Activated B cell treated with CpG ODN at 0.5 μM for 24 hours (primary cell): ENCODE measurements at regions not wholly inside any gene's neighbourhood (a gene's known extent, or its start where the extent isn't known, plus 50 kb on each side); places are given as distances from the start of the nearest gene placed in this dataset.

ENCODE experiments used
- ATAC-seq: fragments of 200-7000 bp; cut with Tn5 transposase; one replicate; pipeline ENCODE4 v1.10.0; 2021; ENCODE audit warnings: low read depth, mild to moderate bottlenecking, moderate library complexity
- CTCF ChIA-PET: fragments of 350-600 bp; sonication (Branson Sonifier 250); formaldehyde crosslinking; loops from one replicate; lab custom pipeline; 2021; ENCODE audit warnings: antibody characterized with exemption; lab: Charles Lee
- POLR2A ChIA-PET: fragments of 350-600 bp; sonication (Branson Sonifier 250); formaldehyde crosslinking; loops from one replicate; lab custom pipeline; 2021; ENCODE audit warnings: antibody characterized with exemption; lab: Charles Lee
- DNase-seq: peaks from one replicate; pipeline ENCODE4 v3.0.0; 2022
- H3K27ac Mint-ChIP-seq: one replicate; pipeline ENCODE4 v1.8.0; 2020; ENCODE audit warnings: mixed read lengths
- H3K27me3 Mint-ChIP-seq: one replicate; pipeline ENCODE4 v1.8.0; 2021; ENCODE audit warnings: mixed read lengths
- H3K36me3 Mint-ChIP-seq: one replicate; pipeline ENCODE4 v1.8.0; 2021; ENCODE audit warnings: low read depth, mixed read lengths
- H3K4me1 Mint-ChIP-seq: one replicate; pipeline ENCODE4 v1.8.0; 2021; ENCODE audit warnings: mixed read lengths
- H3K4me3 Mint-ChIP-seq: one replicate; pipeline ENCODE4 v1.8.0; 2020; ENCODE audit warnings: mild to moderate bottlenecking, mixed read lengths
- H3K9me3 Mint-ChIP-seq: one replicate; pipeline ENCODE4 v1.8.0; 2020; ENCODE audit warnings: mixed read lengths
- intact Hi-C: fragments of 100-400 bp; cut with micrococcal nuclease; formaldehyde crosslinking; loops from one replicate; pipeline ENCODE4 v1.15.1; 2024
- TF ChIP-seq, protein P1 (sequence below): fragments of 200-600 bp; IDR thresholded peaks from one replicate; pipeline ENCODE4 v1.8.0; 2022; ENCODE audit warnings: antibody characterized with exemption, mild to moderate bottlenecking

DNA sequence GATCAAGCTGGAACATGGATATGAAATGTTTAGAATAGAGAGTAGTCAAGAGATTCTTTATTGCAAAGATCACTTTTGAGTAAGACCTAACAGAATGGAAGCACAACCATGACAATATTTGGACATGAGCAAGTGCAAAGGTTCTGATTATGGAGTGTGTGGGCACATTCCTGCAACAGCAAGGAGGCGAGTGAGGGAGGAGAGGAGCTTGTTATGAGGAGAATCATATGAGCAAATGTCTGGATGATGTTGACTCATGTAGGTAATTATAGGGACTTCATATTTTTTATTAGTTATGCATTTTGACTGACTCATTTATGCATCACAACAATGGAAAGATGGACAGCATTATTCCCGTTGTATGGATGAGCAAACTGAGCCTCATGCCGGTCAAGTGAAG lies 100.8 kb upstream of the SLC35B3 start:
- Mint-ChIP-seq H3K4me3 (no peak overlapping the region), H3K36me3 (no peaks in the 10 kb centered on the region), H3K4me1 (no peaks in the 10 kb centered on the region), H3K27ac (no peak overlapping the region), H3K27me3 (no peaks in the 10 kb centered on the region), H3K9me3 (peaks cover 18% of the 10 kb centered on the region)
- intact Hi-C loops: no loop called here
- CTCF ChIA-PET: no interaction called here
- DNase-seq (no peak), ATAC-seq (no peak)
- POLR2A ChIA-PET: no interaction called here
- TF ChIP-seq, protein P1, sequence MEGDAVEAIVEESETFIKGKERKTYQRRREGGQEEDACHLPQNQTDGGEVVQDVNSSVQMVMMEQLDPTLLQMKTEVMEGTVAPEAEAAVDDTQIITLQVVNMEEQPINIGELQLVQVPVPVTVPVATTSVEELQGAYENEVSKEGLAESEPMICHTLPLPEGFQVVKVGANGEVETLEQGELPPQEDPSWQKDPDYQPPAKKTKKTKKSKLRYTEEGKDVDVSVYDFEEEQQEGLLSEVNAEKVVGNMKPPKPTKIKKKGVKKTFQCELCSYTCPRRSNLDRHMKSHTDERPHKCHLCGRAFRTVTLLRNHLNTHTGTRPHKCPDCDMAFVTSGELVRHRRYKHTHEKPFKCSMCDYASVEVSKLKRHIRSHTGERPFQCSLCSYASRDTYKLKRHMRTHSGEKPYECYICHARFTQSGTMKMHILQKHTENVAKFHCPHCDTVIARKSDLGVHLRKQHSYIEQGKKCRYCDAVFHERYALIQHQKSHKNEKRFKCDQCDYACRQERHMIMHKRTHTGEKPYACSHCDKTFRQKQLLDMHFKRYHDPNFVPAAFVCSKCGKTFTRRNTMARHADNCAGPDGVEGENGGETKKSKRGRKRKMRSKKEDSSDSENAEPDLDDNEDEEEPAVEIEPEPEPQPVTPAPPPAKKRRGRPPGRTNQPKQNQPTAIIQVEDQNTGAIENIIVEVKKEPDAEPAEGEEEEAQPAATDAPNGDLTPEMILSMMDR: no peak

DNA sequence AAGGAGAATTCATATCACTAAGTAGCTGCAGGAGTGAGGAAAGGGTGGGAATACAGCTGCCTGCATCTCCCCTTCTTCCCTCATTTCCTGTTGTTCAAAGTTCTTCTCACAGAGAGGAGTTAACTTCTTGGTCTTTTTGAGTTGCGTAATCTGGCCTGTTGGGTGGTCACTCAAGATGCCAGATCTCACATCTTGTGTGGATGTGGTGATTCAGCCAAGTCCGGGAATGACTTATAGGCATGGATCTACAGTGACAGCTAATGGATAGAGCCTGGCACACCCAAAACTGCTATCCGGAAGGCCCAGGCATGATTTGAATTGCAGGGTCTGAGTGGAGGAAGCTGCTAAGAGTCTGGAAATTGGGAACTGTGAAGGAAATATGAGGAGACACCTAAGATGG lies 100.2 kb upstream of the SLC35B3 start:
- POLR2A ChIA-PET: no interaction called here
- H3K36me3 Mint-ChIP-seq: no peaks in the 10 kb centered on the region
- no peak overlapping the region for H3K4me3 Mint-ChIP-seq
- H3K27ac Mint-ChIP-seq: no peak overlapping the region
- intact Hi-C loops: no loop called here
- CTCF ChIA-PET: no interaction called here
- H3K27me3 Mint-ChIP-seq: no peaks in the 10 kb centered on the region
- TF ChIP-seq, protein P1: no peak
- H3K4me1 Mint-ChIP-seq: no peaks in the 10 kb centered on the region
- peaks cover 13% of the 10 kb centered on the region for H3K9me3 Mint-ChIP-seq
- ATAC-seq: no peak
- no peak for DNase-seq

DNA sequence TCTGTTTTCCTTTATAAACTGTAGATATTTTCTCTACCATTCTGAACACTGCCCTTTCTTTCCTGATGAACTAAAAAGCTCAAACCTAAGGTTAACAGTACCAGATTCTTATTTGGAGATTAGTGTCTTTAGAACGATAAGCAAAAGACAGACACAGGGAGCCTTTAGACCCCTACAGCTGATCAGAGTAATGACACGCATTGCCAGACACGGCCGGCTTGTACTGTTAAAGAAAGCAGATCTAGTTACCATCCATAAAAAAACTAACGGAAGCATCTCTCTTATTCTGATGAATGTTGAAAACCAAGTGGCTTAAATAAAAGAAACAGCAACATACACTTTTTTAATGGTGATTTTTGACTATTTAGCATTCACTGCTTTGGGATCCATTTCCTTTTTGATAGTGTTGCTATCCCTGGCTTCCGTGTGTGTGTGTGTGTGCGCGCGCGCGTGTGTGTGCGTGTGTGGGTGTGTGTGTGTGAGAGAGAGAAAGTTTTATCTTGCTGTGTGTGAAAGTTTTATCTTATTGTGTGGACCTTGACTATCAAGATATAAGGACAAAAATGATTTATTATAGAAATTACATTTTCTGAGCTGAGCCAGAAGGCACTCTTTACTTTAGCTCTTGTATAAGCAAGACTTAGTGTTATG lies 95.6 kb upstream of the SLC35B3 start:
- Mint-ChIP-seq H3K4me1 (no peaks in the 10 kb centered on the region), H3K9me3 (no peaks in the 10 kb centered on the region), H3K4me3 (no peak overlapping the region), H3K27ac (no peak overlapping the region), H3K27me3 (no peaks in the 10 kb centered on the region), H3K36me3 (no peaks in the 10 kb centered on the region)
- ATAC-seq (no peak), DNase-seq (no peak)
- intact Hi-C loops: no loop called here
- TF ChIP-seq, protein P1: no peak
- CTCF ChIA-PET: no interaction called here
- POLR2A ChIA-PET: no interaction called here

DNA sequence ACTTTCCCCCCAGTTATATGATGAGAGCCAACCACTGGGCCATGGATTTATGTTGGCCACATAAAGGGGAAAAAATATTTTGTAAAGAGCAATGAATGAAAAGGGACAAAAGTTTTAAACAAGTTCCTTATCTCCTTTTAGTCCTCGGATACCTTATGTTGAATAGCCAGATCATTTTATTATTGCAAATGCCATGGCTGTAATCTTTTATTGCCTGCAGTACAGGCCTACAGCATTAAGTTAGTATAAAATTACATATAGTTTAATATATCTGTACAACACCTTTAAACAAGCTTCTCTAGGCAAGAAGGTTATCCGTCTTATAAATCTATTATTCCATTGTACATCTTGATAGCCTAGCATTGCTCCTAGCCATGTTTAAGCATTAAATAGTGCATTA lies 93.9 kb upstream of the SLC35B3 start:
- Mint-ChIP-seq H3K27ac (no peak overlapping the region), H3K4me3 (no peak overlapping the region), H3K36me3 (no peaks in the 10 kb centered on the region), H3K4me1 (no peaks in the 10 kb centered on the region), H3K9me3 (no peaks in the 10 kb centered on the region), H3K27me3 (no peaks in the 10 kb centered on the region)
- ChIA-PET POLR2A (no interaction called here), CTCF (no interaction called here)
- DNase-seq: no peak
- TF ChIP-seq, protein P1: no peak
- no peak for ATAC-seq
- intact Hi-C loops: no loop called here

DNA sequence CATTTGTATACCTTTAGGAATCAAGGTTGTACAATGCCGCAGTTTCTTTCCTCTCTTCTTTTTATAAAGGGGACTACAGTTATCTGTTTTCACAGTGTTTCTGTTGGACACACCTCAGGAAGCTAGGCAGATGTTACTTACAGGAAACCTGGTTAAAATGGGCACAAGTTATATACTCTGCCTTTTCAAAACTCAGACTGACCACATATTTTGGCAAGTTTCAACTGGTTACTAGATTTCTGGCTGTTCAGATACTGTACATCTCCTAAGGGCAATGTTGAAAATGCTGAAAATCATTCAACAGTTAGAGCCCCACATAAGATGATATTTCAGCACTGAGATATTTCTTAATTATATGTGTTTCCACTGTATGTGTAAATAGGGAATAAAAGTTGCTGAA lies 92.5 kb upstream of the SLC35B3 start:
- no peaks in the 10 kb centered on the region for H3K36me3 Mint-ChIP-seq
- H3K4me1 Mint-ChIP-seq: no peaks in the 10 kb centered on the region
- H3K27ac Mint-ChIP-seq: no peak overlapping the region
- no peaks in the 10 kb centered on the region for H3K27me3 Mint-ChIP-seq
- CTCF ChIA-PET: no interaction called here
- POLR2A ChIA-PET: no interaction called here
- no peak overlapping the region for H3K4me3 Mint-ChIP-seq
- intact Hi-C loops: no loop called here
- TF ChIP-seq, protein P1: no peak
- DNase-seq (no peak), ATAC-seq (no peak)
- H3K9me3 Mint-ChIP-seq: no peaks in the 10 kb centered on the region
